Thyroid gland (tissue), 4 donors: ENCODE measurements at regions not wholly inside any gene's neighbourhood (a gene's known extent, or its start where the extent isn't known, plus 50 kb on each side); places are given as distances from the start of the nearest gene placed in this dataset. TPM values are rescaled to one million over a fixed set of nuclear protein-coding genes. Genes with fewer than 3 reads are reported as not detected.

Source experiments
- DNase-seq, 2 donors: peaks; one replicate each; pipeline ENCODE4 v3.0.0-alpha.2; 2019
- H3K27ac ChIP-seq, 3 donors: fragments of 200-600 bp; sonication (generic); 1 replicate in 2 of 3; 2 replicates in 1 of 3; pipeline ENCODE4 v1.5.1; 2016 to 2019; ENCODE audit warnings: mild to moderate bottlenecking in 1 of 3, moderate library complexity in 1 of 3
- H3K27me3 ChIP-seq: fragments of 200-600 bp; sonication (generic); one replicate; pipeline ENCODE4 v1.5.1; 2019
- H3K36me3 ChIP-seq, 2 donors: fragments of 200-600 bp; sonication (generic); one replicate each; pipeline ENCODE4 v1.5.1; 2016 to 2019
- H3K4me1 ChIP-seq, 2 donors: fragments of 200-600 bp; sonication (generic); one replicate each; pipeline ENCODE4 v1.5.1; 2017 to 2019
- H3K4me3 ChIP-seq, 3 donors: fragments of 200-600 bp; sonication (generic); replicated peaks in 1 of 3; 1 replicate in 2 of 3; 2 replicates in 1 of 3; pipeline ENCODE4 v1.5.1; 2016; ENCODE audit warnings: mild to moderate bottlenecking in 1 of 3
- H3K9me3 ChIP-seq: fragments of 200-600 bp; sonication (generic); one replicate; pipeline ENCODE4 v1.5.1; 2017
- POLR2A ChIP-seq, 2 donors: fragments of 450-650 bp; IDR thresholded peaks; one replicate each; pipeline ENCODE4 v1.6.1; 2017; ENCODE audit warnings: antibody characterized with exemption in 2 of 2, mild to moderate bottlenecking in 2 of 2, moderate library complexity in 1 of 2
- WGBS, 2 donors: methylation state at CpG; one replicate each; pipeline ENCODE4 v1.1.5; 2017; 5-methylcytosine and 5-hydroxymethylcytosine counted together
- intact Hi-C: fragments of 100-400 bp; cut with DNase I; formaldehyde crosslinking; loops from one replicate; pipeline ENCODE4 v1.15.1; 2023
- microRNA counts, 2 donors: library from miRNA; unstranded; fragments of <30 nt; microRNA quantifications; one replicate each; lab custom pipeline; 2016 to 2017
- microRNA-seq: library from miRNA; unstranded; fragments of <30 nt; microRNA quantifications from one replicate; pipeline ENCODE4, GENCODE V29; 2016
- small RNA-seq: library from RNA; depleted of rRNA; stranded (forward); fragments of <200 nt; gene quantifications from one replicate; pipeline ENCODE3, GENCODE V24; 2016
- TF ChIP-seq, protein P1 (sequence below), 6 experiments: fragments of 200-600 bp in 3 of 6; fragments of 450-650 bp in 3 of 6; sonication (generic) in 3 of 6; IDR thresholded peaks; one replicate each; pipeline ENCODE4 v1.5.1; 2016 to 2019; ENCODE audit warnings: antibody characterized with exemption in 6 of 6, mild to moderate bottlenecking in 2 of 6, inconsistent platforms in 1 of 6, moderate library complexity in 1 of 6

DNA sequence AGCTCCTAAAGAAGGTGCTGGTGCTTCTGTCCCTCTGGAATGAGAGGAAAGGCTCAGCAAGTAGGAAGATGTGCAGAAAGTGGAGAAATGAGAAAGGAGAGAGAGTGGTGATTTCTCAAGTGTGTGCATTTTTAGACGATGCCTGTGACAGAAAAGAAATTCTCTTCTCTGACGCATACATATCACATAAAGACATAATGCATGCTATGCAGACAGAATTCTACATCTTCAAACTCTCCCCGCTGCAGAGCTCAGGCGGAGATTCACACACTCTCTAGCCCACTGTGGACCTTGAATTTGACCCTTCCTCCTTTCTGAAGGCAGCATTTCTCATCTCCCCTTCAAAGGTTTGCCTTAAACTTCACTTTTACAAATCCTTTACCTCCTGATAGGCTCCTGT lies 52.0 kb upstream of the CAMK1G start:
- H3K4me1 ChIP-seq: no peaks in the 10 kb centered on the region
- H3K27ac ChIP-seq: no peak overlapping the region
- H3K9me3 ChIP-seq: no peaks in the 10 kb centered on the region
- H3K27me3 ChIP-seq: no peaks in the 10 kb centered on the region
- intact Hi-C loops: no loop called here
- H3K4me3 ChIP-seq: no peak overlapping the region
- no peaks in the 10 kb centered on the region for H3K36me3 ChIP-seq
- no peak for DNase-seq
- 76 to 77% methylated on average over 4 of the region's 4 CpGs for WGBS, 2 donors
- no peak for TF ChIP-seq POLR2A (IDR thresholded peaks at IDR 0.05)
- TF ChIP-seq, protein P1, sequence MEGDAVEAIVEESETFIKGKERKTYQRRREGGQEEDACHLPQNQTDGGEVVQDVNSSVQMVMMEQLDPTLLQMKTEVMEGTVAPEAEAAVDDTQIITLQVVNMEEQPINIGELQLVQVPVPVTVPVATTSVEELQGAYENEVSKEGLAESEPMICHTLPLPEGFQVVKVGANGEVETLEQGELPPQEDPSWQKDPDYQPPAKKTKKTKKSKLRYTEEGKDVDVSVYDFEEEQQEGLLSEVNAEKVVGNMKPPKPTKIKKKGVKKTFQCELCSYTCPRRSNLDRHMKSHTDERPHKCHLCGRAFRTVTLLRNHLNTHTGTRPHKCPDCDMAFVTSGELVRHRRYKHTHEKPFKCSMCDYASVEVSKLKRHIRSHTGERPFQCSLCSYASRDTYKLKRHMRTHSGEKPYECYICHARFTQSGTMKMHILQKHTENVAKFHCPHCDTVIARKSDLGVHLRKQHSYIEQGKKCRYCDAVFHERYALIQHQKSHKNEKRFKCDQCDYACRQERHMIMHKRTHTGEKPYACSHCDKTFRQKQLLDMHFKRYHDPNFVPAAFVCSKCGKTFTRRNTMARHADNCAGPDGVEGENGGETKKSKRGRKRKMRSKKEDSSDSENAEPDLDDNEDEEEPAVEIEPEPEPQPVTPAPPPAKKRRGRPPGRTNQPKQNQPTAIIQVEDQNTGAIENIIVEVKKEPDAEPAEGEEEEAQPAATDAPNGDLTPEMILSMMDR (IDR thresholded peaks at IDR 0.05): no peak

MicroRNAs in the stretch of these regions (microRNA counts, 767-probe panel; counts per million panel counts)
- 1,984 to 3,362 counts per million in 2 donors for microRNA hsa-miR-205-5p (lab: Ali Mortazavi, UCI)

Small RNAs in the stretch of these regions (microRNA-seq; reads per million reads assigned to microRNA genes)
- 169 reads per million, percentile 59 among the genes with 10 or more reads in this experiment for gene MIR205

Small RNAs in the stretch of these regions (small RNA-seq; reads per million reads assigned to genes)
- not detected for gene AC104465.1
